DND-41 (cell line): ENCODE measurements at regions not wholly inside any gene's neighbourhood (a gene's known extent, or its start where the extent isn't known, plus 50 kb on each side); places are given as distances from the start of the nearest gene placed in this dataset.

ENCODE experiments used
- CTCF ChIP-seq: IDR thresholded peaks from 2 replicates; pipeline ENCODE4 v1.5.1; 2012; ENCODE audit warnings: borderline replicate concordance, low read length, moderate library complexity, mild to moderate bottlenecking; ENCODE audit not compliant: poor library complexity, severe bottlenecking; ENCODE audit errors: extremely low read depth
- EZH2 ChIP-seq: IDR thresholded peaks from 3 replicates; pipeline ENCODE4 v1.6.1; 2012; ENCODE audit warnings: borderline replicate concordance, low read depth, mild to moderate bottlenecking, moderate library complexity, low read length, inconsistent platforms; ENCODE audit not compliant: severe bottlenecking

- TF ChIP-seq CTCF (no peak), EZH2 (no peak)
Measured at GRCh38 chr11:97742717-97743116, 1278.0 kb upstream of the CNTN5 start.
